Activated CD8-positive, alpha-beta memory T cell treated with anti-CD3 and anti-CD28 coated beads for 48 hours (primary cell): ENCODE measurements at regions not wholly inside any gene's neighbourhood (a gene's known extent, or its start where the extent isn't known, plus 50 kb on each side); places are given as distances from the start of the nearest gene placed in this dataset.

ENCODE experiments used
- DNase-seq, 3 experiments: peaks; one replicate each; pipeline ENCODE4 v3.0.0-alpha.2; 2020; ENCODE audit warnings: low read depth in 2 of 3, low spot score in 2 of 3

DNA sequence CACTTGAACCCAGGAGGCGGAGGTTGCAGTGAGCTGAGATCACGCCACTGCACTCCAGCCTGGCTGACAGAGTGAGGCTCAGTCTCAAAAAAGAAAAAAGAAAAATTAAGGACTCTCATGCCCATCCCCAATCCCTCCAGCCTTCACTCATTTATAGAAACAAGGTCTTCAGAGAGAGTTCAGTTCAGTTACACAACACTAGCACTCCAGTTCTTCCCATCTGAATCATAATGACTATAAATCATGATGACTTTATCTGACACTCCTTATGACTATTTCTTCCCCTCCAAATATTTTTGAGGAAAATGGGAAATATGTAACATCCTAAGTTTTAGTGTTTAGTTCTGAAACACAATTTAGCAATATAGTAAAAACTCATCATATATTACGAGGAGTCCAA, 107.4 kb upstream of the LSM8 start:
- no peak for DNase-seq

DNA sequence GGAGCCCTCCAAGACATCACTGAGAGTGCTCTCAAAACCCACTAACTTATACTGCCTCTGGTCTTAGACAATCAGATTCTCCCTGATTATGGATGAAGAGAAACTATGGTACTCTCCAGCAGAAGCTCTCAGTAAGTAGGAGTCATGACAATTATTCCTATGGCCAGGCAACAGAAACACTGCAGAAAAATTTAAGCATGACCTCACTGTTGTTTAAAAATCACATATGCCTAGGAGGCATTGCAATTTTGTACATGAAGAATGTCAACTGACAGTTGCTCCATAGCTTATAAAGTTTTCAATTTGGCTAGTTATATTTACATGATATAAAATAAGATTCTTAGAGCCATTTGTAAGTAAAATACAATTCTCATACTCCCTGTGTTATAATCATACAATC, 105.9 kb upstream of the LSM8 start:
- no peak for DNase-seq

DNA sequence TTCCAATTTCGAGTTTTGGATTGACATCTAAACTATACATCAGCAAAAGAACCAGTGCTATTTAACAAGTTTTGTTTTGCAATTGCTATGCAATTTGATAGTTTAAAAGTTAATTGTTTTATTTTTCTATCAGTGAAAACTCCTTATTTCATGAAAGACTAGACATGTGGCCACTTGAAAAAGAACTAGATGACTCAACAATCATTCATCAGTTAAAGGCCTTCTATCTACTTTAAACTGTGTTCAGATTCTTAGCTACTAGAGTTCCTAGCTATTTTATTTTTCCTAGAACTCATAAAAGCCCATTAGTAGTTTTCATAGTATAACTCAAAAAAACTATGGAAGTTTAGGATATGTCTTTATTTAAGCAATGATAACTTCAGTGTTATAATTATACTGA, 104.6 kb upstream of the LSM8 start:
- no peak for DNase-seq

DNA sequence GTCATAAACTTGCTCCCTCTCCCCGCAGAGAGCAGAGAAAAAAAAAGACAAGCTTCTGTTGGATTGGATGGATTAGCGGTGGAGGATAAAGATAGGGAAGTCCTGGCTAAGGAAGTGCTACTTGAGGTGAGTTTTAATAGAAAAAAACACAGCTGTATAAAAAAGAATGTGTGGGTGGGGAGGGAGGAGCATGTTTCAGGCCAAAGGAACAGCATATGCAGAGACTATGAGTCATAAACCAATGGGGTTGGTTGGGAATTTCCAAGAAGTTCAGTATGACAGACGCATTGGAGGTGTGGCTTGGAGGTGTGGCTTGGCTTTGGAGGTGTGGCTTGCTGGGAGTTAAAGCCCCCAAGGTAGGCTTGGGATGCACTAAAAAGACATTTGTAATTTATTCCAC, 103.0 kb upstream of the LSM8 start:
- DNase-seq = peak in 2 of 3 experiments; percentile 0 to 4

DNA sequence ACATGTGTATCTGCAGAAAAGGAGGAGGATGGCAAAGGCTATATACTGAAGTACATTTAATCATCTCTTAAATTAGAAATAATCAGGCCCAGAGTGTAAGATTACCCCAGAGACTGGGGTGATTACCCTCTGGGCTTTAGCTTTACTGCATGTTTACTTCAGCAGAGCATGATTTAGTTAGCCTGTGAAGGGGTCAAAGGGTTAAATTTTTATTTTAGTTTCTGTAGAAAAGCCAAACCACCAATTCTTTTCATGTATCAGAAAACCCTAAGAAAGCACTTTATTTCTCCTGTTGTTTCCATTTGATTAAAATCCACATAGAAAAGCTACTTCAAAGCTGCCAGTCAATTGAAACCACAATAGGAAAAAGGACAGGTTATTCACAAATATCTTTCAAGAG, 101.5 kb upstream of the LSM8 start:
- DNase-seq = no peak

DNA sequence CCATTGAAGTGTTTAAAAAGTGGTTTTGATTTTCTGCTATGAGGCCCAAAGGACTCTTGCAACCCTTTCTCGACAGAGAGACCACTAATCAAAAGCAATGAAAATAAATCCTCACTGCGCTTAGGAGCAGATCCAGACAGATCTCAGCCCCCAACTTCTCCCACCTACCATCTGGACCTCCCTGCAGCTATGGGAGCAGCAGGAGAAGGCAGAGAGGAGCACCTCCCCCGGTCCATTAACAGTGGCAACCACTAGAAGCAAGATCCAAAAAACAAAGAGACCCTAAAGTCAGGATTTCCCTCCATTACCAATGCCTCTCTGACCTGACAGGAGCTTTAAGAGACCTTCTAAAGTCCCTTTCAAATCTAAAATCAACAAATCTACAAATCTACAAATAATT, 99.0 kb upstream of the LSM8 start:
- no peak for DNase-seq

DNA sequence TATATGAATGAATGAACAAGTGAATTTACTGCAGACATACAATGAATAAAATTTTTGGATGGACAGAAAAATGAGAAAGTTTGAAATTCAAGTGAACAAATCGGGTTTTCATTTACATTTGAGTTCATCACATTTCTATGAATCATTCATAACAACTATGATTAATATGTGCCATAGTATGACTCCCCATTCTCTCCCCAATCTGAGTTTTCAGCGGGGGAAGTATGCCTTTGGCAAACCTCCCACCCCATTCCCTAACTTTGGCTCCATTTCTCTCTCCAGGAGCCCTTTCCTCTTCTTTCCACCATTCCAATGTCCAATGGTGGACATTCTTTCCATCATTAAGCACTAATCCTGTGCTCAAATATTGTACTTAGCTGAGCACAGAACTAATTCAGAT, 96.8 kb upstream of the LSM8 start:
- no peak for DNase-seq

DNA sequence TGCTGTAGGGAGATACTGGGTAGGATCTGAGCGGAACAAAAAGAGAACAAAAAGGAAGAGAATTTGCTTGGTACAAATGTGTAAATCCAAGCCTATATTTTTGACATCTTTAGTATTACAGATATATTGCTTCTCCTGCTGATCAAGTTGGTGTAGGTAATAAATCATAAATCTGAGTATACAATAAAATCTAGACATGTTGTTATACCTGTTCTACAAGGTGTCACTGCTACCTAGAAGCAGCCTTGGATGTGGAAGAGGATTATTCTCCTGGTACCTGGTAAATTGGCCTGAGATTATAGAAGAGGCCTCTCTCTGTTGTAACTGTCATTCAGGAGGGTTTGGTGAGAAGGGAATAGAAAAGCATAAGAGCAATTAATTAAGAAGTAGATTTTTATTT, 89.9 kb upstream of the LSM8 start:
- no peak for DNase-seq

DNA sequence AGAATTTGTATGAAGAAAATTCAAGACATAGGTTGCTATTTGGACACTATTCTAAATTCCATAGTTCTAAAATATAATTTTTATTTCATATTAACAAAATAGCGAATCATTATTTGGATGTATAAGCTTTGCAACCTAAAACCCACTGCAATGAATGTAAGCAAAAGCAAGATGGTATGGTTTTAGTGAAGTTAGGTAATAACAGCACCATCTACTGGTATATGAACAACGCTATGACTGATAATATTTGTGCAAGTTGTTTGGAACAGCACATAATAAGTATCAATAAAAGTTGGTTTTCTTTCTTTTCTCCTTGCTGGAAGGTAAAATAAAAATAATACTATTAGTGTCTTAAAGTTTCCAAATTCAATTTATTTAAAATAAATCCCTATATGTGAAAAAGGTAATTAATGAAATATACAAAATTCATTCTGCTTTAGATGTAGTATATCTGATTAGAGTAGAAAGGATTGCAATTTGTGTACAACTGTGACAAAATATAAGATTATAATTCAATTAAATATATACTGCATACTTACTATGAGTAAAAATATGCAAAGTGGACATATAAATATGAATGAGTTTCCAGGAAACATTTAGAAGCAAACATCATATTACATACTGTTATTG, 79.0 kb upstream of the LSM8 start:
- no peak for DNase-seq

DNA sequence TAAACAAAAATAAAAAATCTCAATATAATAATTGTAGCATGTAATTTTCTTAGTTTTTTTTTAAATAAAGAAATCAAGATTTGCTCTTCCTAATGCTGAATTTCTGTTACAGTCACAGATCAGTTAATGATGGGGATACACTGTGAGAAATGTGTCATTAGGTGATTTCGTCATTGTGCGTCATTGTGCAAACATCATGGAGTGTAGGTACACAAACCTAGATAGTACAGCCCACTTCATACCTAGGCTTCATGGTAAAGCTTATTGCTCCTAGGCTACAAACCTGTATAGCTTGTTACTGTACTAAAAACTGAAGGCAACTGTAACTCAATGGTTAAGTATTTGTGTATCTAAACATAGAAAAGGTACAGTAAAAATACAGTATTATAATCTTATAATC, 74.4 kb upstream of the LSM8 start:
- DNase-seq = no peak

DNA sequence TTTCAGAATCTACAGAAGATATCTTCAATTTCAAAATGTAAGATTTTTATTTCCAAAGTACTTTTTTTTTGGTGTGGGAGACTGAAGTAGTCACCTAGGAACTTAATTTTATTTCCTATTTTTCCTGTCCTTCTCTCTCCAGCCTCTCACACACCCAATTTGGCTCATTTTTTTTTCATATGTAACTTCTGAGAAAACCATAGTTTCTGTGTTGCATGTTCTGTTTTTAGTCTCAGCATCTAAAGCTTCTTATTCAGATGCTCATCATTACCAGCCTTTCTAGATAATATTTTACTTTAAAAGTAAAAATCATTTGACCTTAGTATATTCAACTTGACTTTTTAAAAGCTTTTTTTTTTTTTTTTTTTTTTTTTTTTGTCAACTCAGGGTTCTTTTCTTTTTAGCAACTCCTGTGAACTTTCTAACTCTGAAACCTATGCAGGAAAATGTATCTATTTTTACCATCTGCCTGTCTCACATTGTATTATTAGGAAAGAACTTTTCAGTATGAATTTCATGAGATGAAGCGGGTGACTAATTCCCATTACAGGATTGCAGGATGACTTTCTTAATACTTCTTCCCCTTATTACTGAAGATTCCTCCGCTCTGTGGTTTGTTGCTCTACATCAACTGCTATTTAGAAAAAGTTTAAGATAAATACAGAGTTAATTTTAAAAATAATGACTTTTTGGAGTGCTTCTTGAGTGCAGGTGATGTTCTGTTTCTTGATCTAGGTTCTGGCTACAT, 73.6 kb upstream of the LSM8 start:
- DNase-seq = no peak

DNA sequence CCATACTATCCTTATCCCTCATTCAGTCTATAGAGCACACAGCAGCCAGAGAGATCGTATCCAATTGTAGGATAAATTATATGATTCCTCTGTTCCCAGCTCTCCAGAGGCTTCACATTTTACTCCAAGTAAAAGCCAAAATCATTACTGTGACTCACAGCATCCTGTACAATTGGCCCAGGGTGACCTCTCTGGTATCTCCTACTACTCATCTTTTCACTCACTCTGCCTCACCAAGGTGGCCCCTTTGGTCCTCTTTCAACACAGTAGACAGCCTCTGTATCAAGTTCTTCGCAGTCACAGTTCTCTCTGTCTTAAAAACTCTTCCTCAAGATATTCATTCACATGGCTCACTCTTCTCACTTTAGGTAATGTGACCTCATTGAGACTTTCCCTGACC, 72.6 kb upstream of the LSM8 start:
- no peak for DNase-seq

DNA sequence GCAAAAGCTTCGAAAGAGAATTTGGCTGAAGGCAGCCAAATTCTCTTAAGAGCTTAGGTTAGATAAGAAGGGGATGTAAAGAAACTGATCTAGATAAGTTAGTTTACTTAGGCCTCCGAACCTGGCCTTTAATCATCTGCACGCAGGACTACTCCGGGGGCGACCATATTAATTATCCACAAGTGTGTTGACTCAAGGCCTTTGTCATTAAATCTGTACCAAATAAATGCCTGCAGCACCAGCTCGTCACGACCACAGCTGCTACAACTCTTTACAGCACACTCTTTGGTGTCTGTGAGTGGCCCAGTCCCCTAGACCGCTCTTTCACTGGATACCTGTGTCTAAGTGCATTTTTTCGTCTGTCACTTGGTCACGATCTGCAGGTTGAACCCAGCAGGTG, 69.8 kb upstream of the LSM8 start:
- no peak for DNase-seq

DNA sequence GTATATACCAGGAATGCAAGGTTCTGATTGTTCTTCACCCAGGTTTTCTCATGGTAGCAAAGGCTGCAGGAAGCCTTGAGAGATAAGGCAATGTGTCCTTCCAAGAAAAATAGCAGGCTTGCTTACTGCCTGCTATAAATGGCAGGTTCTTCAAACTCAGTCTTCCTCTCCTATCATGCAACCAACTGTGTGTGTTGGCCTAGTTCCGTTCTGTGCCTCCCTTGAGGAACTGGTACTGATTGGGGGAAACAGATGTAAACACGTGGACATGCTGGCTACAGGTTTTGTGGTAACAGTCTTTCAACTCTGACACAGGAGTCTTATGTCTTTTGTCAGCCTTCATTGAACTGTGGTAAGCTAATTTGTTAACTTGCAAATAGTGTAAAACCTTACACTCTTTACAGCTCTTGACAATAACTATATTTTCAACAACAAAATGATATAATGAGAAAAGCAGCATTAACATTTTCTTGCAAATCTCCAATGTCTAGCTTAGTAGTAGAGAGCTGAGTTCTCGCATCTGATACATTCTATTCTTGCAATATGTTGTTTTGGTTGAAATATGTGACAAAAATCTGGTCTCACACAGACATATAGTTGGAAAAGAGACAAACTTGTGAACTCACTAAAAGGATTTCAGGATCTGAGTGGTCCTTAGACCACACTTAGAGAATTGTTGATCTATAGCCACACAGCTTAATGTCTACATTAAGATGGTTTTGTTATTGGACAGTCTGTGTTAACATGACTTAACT, 54.7 kb upstream of the LSM8 start:
- DNase-seq = no peak

DNA sequence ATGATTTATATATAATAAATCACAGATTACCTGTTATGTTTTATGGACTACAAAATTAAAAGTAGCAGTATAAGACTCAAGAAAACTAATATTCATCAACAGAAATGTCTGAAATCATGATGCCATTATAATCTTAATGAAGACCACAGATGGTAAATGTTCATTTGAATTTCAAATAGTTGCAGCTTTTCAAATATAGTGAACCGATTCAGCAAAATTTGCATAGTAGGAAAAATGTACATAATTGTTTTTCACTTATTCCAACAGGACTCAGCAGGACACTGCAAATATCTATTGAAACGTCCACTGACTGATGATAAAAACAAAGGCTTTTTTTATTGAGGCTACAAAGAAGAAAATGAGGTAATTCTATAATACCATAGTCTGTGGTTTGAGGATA, 51.2 kb upstream of the LSM8 start:
- DNase-seq = no peak
